ENCODE measurements at regions not wholly inside any gene's neighbourhood (a gene's known extent, or its start where the extent isn't known, plus 50 kb on each side); places are given as distances from the start of the nearest gene placed in this dataset.

DNA sequence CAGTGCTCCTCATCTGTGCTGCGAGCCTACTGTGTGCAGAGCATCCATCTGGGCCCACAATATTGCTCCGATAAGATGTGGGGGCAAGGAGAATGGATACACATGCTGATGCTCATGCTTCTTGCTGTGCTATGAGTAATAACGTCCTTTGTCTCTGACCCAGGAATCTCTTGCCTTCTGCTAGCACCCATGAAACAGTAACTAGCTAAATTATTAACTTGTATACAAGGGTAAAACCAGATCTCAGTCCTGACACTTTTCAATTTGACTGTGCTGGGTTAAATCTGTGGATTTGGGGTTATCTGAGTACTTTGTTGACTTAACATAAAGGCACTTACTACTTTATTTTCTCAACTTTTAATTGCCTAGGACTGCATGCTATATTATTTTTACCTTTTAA, 357.6 kb downstream of the SLC4A3 start:
- TF ChIP-seq, protein P1, sequence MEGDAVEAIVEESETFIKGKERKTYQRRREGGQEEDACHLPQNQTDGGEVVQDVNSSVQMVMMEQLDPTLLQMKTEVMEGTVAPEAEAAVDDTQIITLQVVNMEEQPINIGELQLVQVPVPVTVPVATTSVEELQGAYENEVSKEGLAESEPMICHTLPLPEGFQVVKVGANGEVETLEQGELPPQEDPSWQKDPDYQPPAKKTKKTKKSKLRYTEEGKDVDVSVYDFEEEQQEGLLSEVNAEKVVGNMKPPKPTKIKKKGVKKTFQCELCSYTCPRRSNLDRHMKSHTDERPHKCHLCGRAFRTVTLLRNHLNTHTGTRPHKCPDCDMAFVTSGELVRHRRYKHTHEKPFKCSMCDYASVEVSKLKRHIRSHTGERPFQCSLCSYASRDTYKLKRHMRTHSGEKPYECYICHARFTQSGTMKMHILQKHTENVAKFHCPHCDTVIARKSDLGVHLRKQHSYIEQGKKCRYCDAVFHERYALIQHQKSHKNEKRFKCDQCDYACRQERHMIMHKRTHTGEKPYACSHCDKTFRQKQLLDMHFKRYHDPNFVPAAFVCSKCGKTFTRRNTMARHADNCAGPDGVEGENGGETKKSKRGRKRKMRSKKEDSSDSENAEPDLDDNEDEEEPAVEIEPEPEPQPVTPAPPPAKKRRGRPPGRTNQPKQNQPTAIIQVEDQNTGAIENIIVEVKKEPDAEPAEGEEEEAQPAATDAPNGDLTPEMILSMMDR (IDR thresholded peaks at IDR 0.05 in 8 of 11, conservative IDR thresholded peaks at IDR 0.05 in 3 of 11): no peak
- TF ChIP-seq POLR2A (IDR thresholded peaks at IDR 0.05): no peak
